Tibial nerve (tissue), 3 donors: ENCODE measurements at regions not wholly inside any gene's neighbourhood (a gene's known extent, or its start where the extent isn't known, plus 50 kb on each side); places are given as distances from the start of the nearest gene placed in this dataset.

Experiments
- CTCF ChIP-seq, 5 experiments: fragments of 200-600 bp in 3 of 5; fragments of 450-650 bp in 2 of 5; sonication (generic) in 3 of 5; IDR thresholded peaks; one replicate each; pipeline ENCODE4 v1.5.1; 2016 to 2019; ENCODE audit warnings: antibody characterized with exemption in 5 of 5, mild to moderate bottlenecking in 3 of 5, moderate library complexity in 2 of 5
- POLR2A ChIP-seq, 2 donors: fragments of 450-650 bp; IDR thresholded peaks; one replicate each; pipeline ENCODE4 v1.6.1; 2017; ENCODE audit warnings: antibody characterized with exemption in 2 of 2, mild to moderate bottlenecking in 2 of 2, moderate library complexity in 2 of 2

GRCh38 chr18:44231936-44232335 is 448.8 kb upstream of the SETBP1 start:
- no peak for TF ChIP-seq CTCF (IDR thresholded peaks at IDR 0.05)
- TF ChIP-seq POLR2A (IDR thresholded peaks at IDR 0.05), result no peak
